ENCODE measurements at regions not wholly inside any gene's neighbourhood (a gene's known extent, or its start where the extent isn't known, plus 50 kb on each side); places are given as distances from the start of the nearest gene placed in this dataset.

DNA sequence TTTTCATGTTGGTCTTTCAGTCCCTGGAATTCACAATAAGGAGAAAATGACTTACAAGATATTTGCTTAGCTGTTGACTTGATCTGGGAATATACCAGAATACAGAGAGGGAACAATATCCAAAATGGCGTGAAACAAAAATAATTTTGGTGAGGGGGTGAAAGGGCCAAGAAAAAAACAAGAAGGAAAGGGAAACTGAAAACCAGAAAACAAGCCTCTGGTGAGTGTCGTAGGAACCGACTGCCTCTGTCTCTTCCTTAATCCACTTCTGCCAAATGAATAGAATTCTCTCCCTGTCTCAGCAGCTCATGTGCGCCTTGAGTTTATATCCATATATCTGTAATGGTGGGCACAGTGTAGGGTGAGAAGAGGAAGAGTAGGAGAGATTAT, 367.6 kb downstream of the ETS1 start:
- TF ChIP-seq, protein P1, sequence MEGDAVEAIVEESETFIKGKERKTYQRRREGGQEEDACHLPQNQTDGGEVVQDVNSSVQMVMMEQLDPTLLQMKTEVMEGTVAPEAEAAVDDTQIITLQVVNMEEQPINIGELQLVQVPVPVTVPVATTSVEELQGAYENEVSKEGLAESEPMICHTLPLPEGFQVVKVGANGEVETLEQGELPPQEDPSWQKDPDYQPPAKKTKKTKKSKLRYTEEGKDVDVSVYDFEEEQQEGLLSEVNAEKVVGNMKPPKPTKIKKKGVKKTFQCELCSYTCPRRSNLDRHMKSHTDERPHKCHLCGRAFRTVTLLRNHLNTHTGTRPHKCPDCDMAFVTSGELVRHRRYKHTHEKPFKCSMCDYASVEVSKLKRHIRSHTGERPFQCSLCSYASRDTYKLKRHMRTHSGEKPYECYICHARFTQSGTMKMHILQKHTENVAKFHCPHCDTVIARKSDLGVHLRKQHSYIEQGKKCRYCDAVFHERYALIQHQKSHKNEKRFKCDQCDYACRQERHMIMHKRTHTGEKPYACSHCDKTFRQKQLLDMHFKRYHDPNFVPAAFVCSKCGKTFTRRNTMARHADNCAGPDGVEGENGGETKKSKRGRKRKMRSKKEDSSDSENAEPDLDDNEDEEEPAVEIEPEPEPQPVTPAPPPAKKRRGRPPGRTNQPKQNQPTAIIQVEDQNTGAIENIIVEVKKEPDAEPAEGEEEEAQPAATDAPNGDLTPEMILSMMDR (IDR thresholded peaks at IDR 0.05), result no peak
- TF ChIP-seq JUN (IDR thresholded peaks at IDR 0.05) (no peak), ESRRA (IDR thresholded peaks at IDR 0.05; ENCODE audit: borderline replicate concordance, low read length) (no peak), RNF2 (IDR thresholded peaks at IDR 0.05; ENCODE audit: borderline replicate concordance, low read depth) (no peak), POLR2A (IDR thresholded peaks at IDR 0.05; ENCODE audit: low read length) (no peak), NR3C1 (IDR thresholded peaks at IDR 0.05) (no peak), RCOR1 (IDR thresholded peaks at IDR 0.05; ENCODE audit: low read depth, low read length) (no peak)
